HepG2 (cell line): ENCODE measurements at regions not wholly inside any gene's neighbourhood (a gene's known extent, or its start where the extent isn't known, plus 50 kb on each side); places are given as distances from the start of the nearest gene placed in this dataset.
A peak's percentile ranks its signal among the peaks of the same experiment; 100 is the strongest.

Experiments used
- ATAC-seq: fragments of 200-7000 bp; cut with Tn5 transposase; 3 replicates; pipeline ENCODE4 v1.9.1; 2020; ENCODE audit warnings: mild to moderate bottlenecking, moderate library complexity
- BruUV-seq: library from RNA; stranded (reverse); fragments of 400-500 nt; replicated peaks from 2 replicates; lab custom pipeline; 2021; lab: Mats Ljungman, UMichigan
- CTCF ChIA-PET: fragments of 300-600 bp; formaldehyde crosslinking; extraction: SDS; loops from one replicate; lab custom pipeline; 2021; ENCODE audit warnings: low total read pairs, inconsistent platforms, low intra/inter-chr PET ratio; lab: Yijun Ruan, JAX
- POLR2A ChIA-PET: fragments of 350-600 bp; sonication (Branson Sonifier 250); formaldehyde crosslinking; loops from one replicate; lab custom pipeline; 2020; ENCODE audit warnings: antibody characterized with exemption, inconsistent platforms; lab: Yijun Ruan, JAX
- DNase-seq: peaks from one replicate; pipeline ENCODE4 v3.0.0-alpha.2; 2015; ENCODE audit warnings: low spot score
- FAIRE-seq: peaks from 3 replicates; lab custom pipeline; 2011; peaks lifted over from hg19 to GRCh38; lab: Jason Lieb, UNC
- H2AFZ ChIP-seq: one replicate; pipeline ENCODE4 v1.6.1; 2011; ENCODE audit warnings: low read length, inconsistent platforms
- H3K27ac ChIP-seq: fragments of 300-600 bp; 3 replicates; pipeline ENCODE4 v1.8.0; 2011; ENCODE audit warnings: mixed run types, mild to moderate bottlenecking, mixed read lengths, low read length, inconsistent platforms; ENCODE audit not compliant: insufficient read depth; ENCODE audit errors: extremely low read length
- H3K27me3 ChIP-seq, 2 experiments: fragments of 200-600 bp in 1 of 2; 2 replicates in 1 of 2; 3 replicates in 1 of 2; pipeline versions ENCODE4 v1.6.0 to v1.8.0; 2011; ENCODE audit warnings: low read length in 2 of 2, mild to moderate bottlenecking in 2 of 2, moderate library complexity in 2 of 2, inconsistent platforms in 1 of 2; ENCODE audit not compliant: insufficient read depth in 2 of 2, control insufficient read depth in 1 of 2
- H3K36me3 ChIP-seq, 2 experiments: fragments of 200-600 bp in 1 of 2; replicated peaks in 1 of 2; 2 replicates in 1 of 2; 3 replicates in 1 of 2; pipeline versions ENCODE4 v1.5.1 to v1.8.0; 2011; ENCODE audit warnings: low read length in 2 of 2, inconsistent platforms in 1 of 2; ENCODE audit not compliant: insufficient read depth in 2 of 2, control insufficient read depth in 1 of 2
- H3K4me1 ChIP-seq: 2 replicates; pipeline ENCODE4 v1.5.1; 2012; ENCODE audit warnings: low read length, inconsistent platforms; ENCODE audit not compliant: insufficient read depth
- H3K4me2 ChIP-seq: 2 replicates; pipeline ENCODE4 v1.6.0; 2011; ENCODE audit warnings: low read depth, low read length, inconsistent platforms
- H3K4me3 ChIP-seq, 3 experiments: fragments of 200-600 bp in 1 of 3; sonication (generic), shearing (Covaris generic) in 1 of 3; replicated peaks in 1 of 3; 2 replicates each; pipeline ENCODE4 v1.5.1; 2011 to 2016; ENCODE audit warnings: low read length in 3 of 3, inconsistent platforms in 2 of 3, low read depth in 2 of 3, mild to moderate bottlenecking in 2 of 3, control low read depth in 1 of 3, mixed read lengths in 1 of 3; ENCODE audit not compliant: insufficient read depth in 1 of 3
- H3K79me2 ChIP-seq: one replicate; pipeline ENCODE4 v1.6.1; 2011; ENCODE audit warnings: low read length, inconsistent platforms; ENCODE audit not compliant: insufficient read depth
- H3K9ac ChIP-seq: 2 replicates; pipeline ENCODE4 v1.6.0; 2011; ENCODE audit warnings: mild to moderate bottlenecking, low read depth, low read length, inconsistent platforms; ENCODE audit not compliant: insufficient read depth
- H3K9me3 ChIP-seq: 2 replicates; pipeline ENCODE4 v1.5.1; 2012; ENCODE audit warnings: mild to moderate bottlenecking, low read length
- H4K20me1 ChIP-seq: 2 replicates; pipeline ENCODE4 v1.6.0; 2011; ENCODE audit warnings: inconsistent platforms, mild to moderate bottlenecking, low read length, moderate library complexity; ENCODE audit not compliant: insufficient read depth
- ATF7 ChIP-seq, 2 experiments: fragments of 450-650 bp in 1 of 2; sonication (generic) in 1 of 2; formaldehyde crosslinking in 1 of 2; IDR thresholded peaks; 2 replicates each; pipeline versions ENCODE4 v1.4.0 to v1.6.1; 2016 to 2020; ENCODE audit warnings: antibody characterized with exemption in 1 of 2, mild to moderate bottlenecking in 1 of 2, missing genetic modification reagents in 1 of 2
- ISX ChIP-seq: sonication (generic); formaldehyde crosslinking; conservative IDR thresholded peaks from 2 replicates; pipeline ENCODE4 v1.5.0; 2020; ENCODE audit warnings: missing genetic modification reagents
- MBNL3 ChIP-seq: fragments of 250-450 bp; sonication (Bioruptor Pico); conservative IDR thresholded peaks from 2 replicates; pipeline ENCODE4 v1.8.0; 2022; ENCODE audit warnings: mild to moderate bottlenecking, inconsistent platforms
- PHB2 ChIP-seq: fragments of 450-650 bp; IDR thresholded peaks from 2 replicates; pipeline ENCODE4 v1.6.1; 2018; ENCODE audit not compliant: partially characterized antibody
- RBM22 ChIP-seq: fragments of 200-400 bp; formaldehyde crosslinking; optimal IDR thresholded peaks from 2 replicates; pipeline ENCODE3; 2017; ENCODE audit warnings: mild to moderate bottlenecking, low read length, moderate library complexity
- ZNF160 ChIP-seq: sonication (generic); formaldehyde crosslinking; IDR thresholded peaks from 2 replicates; pipeline ENCODE4 v1.8.0; 2022; ENCODE audit warnings: mild to moderate bottlenecking, inconsistent platforms, missing genetic modification reagents
- ZNF329 ChIP-seq: sonication (generic); formaldehyde crosslinking; IDR thresholded peaks from 2 replicates; pipeline ENCODE4 v1.9.0; 2021; ENCODE audit warnings: low read depth, mild to moderate bottlenecking, missing genetic modification reagents
- ZNF713 ChIP-seq: sonication (generic); formaldehyde crosslinking; IDR thresholded peaks from 2 replicates; pipeline ENCODE4 v1.4.0; 2020; ENCODE audit warnings: mild to moderate bottlenecking, missing genetic modification reagents
- WGBS: methylation state at CpG from one replicate; pipeline ENCODE4 v1.1.6; 2017; ENCODE audit warnings: low lambda C conversion rate; 5-methylcytosine and 5-hydroxymethylcytosine counted together
- in situ Hi-C: cut with HindIII; loops from 2 replicates; pipeline ENCODE4 v1.10.0; 2017; ENCODE audit warnings: low pct_unique_long_range_greater_than_20kb; ENCODE audit not compliant: extremely low pct_ligation_motif_present
- intact Hi-C: fragments of 100-400 bp; cut with micrococcal nuclease; formaldehyde crosslinking; loops from one replicate; pipeline ENCODE4 v1.10.0; 2022; ENCODE audit not compliant: unreplicated experiment
- TF ChIP-seq, protein P1 (sequence below): sonication (generic); formaldehyde crosslinking; IDR thresholded peaks from 2 replicates; pipeline ENCODE4 v1.8.1; 2022; ENCODE audit warnings: low read depth, mild to moderate bottlenecking, missing genetic modification reagents

DNA sequence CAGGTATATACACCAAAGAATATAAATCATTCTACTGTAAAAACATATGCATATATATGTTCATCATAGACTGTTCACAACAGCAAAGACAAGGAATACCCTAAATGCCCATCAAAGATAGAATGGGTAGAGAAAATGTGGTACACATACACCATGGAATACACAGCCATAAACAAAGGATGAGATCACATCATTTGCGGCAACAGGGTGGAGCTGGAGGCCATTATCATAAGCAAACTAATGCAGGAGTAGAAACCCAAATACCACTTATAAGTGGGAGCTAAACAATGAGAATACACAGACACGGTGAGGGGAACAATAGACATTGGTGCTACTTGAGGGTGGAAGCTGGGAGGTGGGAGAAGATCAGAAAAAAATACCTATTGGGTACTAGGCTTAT is 117.6 kb downstream of the COX7C start:
- DNase-seq (no peak), ATAC-seq (no peak), FAIRE-seq (no peak)
- H3K9ac ChIP-seq: no peak overlapping the region
- CTCF ChIA-PET: no interaction called here
- no peaks in the 10 kb centered on the region for H3K36me3 ChIP-seq
- in situ Hi-C loops: no loop called here
- 5% methylated on average over 2 of the region's 2 CpGs for WGBS
- H3K9me3 ChIP-seq: peaks cover 46% of the 10 kb centered on the region
- POLR2A ChIA-PET: no interaction called here
- no peaks in the 10 kb centered on the region for H4K20me1 ChIP-seq
- H3K4me2 ChIP-seq: no peak overlapping the region
- intact Hi-C loops: no loop called here
- no peak overlapping the region for H3K27ac ChIP-seq
- no peaks in the 10 kb centered on the region for H3K79me2 ChIP-seq
- BruUV-seq: no TSS peak
- no peak overlapping the region for H2AFZ ChIP-seq
- H3K4me3 ChIP-seq: no peak overlapping the region
- TF ChIP-seq ZNF713: no peak
- no peak for TF ChIP-seq ATF7 (IDR thresholded peaks at IDR 0.05)
- no peak for TF ChIP-seq ATF7 (CRISPR knock-in tag; IDR thresholded peaks at IDR 0.05)
- TF ChIP-seq PHB2: no peak
- TF ChIP-seq ISX (CRISPR knock-in tag): no peak
- TF ChIP-seq, all 625 proteins: peak for 0
- Histone ChIP-seq H3K27me3 (no peaks in the 10 kb centered on the region), H3K4me1 (no peaks in the 10 kb centered on the region)

DNA sequence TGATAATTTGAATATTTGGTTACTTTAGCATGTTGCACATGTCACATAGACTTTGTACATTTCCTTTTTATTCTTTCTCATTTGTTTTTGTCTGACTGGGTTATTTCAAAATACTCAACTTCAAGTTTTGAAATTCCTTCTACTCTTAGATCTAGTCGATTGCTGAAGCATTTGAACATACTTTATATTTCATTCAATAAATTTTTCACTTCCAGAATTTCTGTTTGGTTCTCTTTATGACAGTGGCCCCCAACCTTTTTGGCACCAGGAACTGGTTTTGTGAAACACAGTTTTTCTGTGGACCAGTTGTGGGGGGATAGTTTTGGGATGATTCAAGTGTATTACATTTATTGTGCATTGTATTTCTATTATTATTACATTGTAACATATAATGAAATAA is 119.8 kb downstream of the COX7C start:
- ChIA-PET CTCF (no interaction called here), POLR2A (no interaction called here)
- Histone ChIP-seq H4K20me1 (no peaks in the 10 kb centered on the region), H3K9ac (no peak overlapping the region), H3K9me3 (peaks cover 36% of the 10 kb centered on the region), H3K4me2 (no peak overlapping the region), H2AFZ (no peak overlapping the region), H3K27me3 (no peaks in the 10 kb centered on the region), H3K36me3 (no peaks in the 10 kb centered on the region), H3K79me2 (no peaks in the 10 kb centered on the region), H3K4me1 (no peaks in the 10 kb centered on the region), H3K4me3 (no peak overlapping the region), H3K27ac (no peak overlapping the region)
- ATAC-seq (no peak), FAIRE-seq (no peak), DNase-seq (no peak)
- TF ChIP-seq RBM22 (no peak), ZNF329 (CRISPR knock-in tag) (no peak), MBNL3 (no peak), ZNF160 (CRISPR knock-in tag) (peak; percentile 90)
- TF ChIP-seq, protein P1, sequence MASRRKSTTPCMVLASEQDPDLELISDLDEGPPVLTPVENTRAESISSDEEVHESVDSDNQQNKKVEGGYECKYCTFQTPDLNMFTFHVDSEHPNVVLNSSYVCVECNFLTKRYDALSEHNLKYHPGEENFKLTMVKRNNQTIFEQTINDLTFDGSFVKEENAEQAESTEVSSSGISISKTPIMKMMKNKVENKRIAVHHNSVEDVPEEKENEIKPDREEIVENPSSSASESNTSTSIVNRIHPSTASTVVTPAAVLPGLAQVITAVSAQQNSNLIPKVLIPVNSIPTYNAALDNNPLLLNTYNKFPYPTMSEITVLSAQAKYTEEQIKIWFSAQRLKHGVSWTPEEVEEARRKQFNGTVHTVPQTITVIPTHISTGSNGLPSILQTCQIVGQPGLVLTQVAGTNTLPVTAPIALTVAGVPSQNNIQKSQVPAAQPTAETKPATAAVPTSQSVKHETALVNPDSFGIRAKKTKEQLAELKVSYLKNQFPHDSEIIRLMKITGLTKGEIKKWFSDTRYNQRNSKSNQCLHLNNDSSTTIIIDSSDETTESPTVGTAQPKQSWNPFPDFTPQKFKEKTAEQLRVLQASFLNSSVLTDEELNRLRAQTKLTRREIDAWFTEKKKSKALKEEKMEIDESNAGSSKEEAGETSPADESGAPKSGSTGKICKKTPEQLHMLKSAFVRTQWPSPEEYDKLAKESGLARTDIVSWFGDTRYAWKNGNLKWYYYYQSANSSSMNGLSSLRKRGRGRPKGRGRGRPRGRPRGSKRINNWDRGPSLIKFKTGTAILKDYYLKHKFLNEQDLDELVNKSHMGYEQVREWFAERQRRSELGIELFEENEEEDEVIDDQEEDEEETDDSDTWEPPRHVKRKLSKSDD: no peak
- BruUV-seq: no TSS peak
- in situ Hi-C loops: no loop called here
- WGBS: 2% methylated on average over 1 of the region's 1 CpG
- intact Hi-C loops: no loop called here
